ENCODE measurements at regions not wholly inside any gene's neighbourhood (a gene's known extent, or its start where the extent isn't known, plus 50 kb on each side); places are given as distances from the start of the nearest gene placed in this dataset.

DNA sequence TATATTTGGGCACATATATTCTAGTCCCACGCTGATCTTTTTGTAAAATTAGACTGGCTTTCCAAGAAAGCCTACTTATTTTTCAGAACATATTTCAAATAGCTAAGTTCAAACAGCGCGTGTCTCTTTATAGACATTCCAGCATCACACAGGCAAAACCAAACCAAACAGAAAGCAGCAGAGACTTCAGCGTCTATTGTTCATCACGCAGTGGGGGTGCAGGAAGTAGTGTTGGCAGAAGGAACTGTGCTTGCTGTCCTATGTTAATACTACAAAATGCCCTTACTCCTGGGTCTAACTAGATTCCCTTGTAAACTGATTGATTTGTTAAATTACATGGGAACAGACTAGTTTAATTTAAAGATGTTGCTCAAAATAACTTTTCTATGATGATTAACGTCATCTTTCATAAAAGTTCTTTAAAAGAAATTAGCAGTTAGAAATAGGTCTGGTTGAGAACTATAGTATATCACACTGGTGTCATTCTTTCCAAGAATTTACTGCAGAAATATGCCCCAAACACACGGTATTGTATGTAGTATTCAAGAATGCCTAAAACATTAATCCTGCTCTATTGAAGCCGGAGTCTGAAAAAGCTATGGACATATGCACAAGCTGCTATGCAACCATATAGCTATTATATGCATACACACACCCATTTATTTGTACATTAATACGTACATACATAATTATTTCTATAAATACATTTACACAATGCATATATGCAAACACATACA, 436.3 kb downstream of the CBLN2 start:
- WGBS, 2 donors, result 33 to 37% methylated on average over 9 of the region's 9 CpGs
- intact Hi-C loops (cut with DNase I), result no loop called here

GRCh38 chr18:72104851-72105250, 439.3 kb downstream of the CBLN2 start:
- intact Hi-C loops (cut with DNase I), result no loop called here
- ATAC-seq (no peak), DNase-seq (no peak)
- H3K36me3 ChIP-seq (replicated peaks in 1 of 2; ENCODE audit: insufficient read depth in 1 of 2, low read depth in 2 of 2), result no peaks in the 10 kb centered on the region
- no peaks in the 10 kb centered on the region for H3K27me3 ChIP-seq
- WGBS, 2 donors, result 57 to 69% methylated on average over 4 of the region's 4 CpGs
- TF ChIP-seq CTCF (IDR thresholded peaks at IDR 0.05) (no peak), POLR2A (IDR thresholded peaks at IDR 0.05) (no peak)
- H3K4me1 ChIP-seq, result no peaks in the 10 kb centered on the region
- H3K27ac ChIP-seq, result no peak overlapping the region
- H3K9me3 ChIP-seq, result no peaks in the 10 kb centered on the region
- no peak overlapping the region for H3K4me3 ChIP-seq

More for the DNA sequence above, 436.3 kb downstream of the CBLN2 start:
- no peaks in the 10 kb centered on the region for H3K36me3 ChIP-seq (replicated peaks in 1 of 2; ENCODE audit: insufficient read depth in 1 of 2, low read depth in 2 of 2)
- no peak overlapping the region for H3K27ac ChIP-seq
- no peak for DNase-seq
- no peak for ATAC-seq
- no peaks in the 10 kb centered on the region for H3K9me3 ChIP-seq
- H3K4me1 ChIP-seq, result no peaks in the 10 kb centered on the region
- H3K27me3 ChIP-seq, result no peaks in the 10 kb centered on the region
- H3K4me3 ChIP-seq, result no peak overlapping the region
- TF ChIP-seq CTCF (IDR thresholded peaks at IDR 0.05), result no peak
- TF ChIP-seq POLR2A (IDR thresholded peaks at IDR 0.05), result no peak

GRCh38 chr18:72102412-72102811, 441.7 kb downstream of the CBLN2 start:
- intact Hi-C loops (cut with DNase I), result no loop called here
- no peak for DNase-seq
- Histone ChIP-seq H3K9me3 (no peaks in the 10 kb centered on the region), H3K27me3 (no peaks in the 10 kb centered on the region), H3K36me3 (replicated peaks in 1 of 2; ENCODE audit: insufficient read depth in 1 of 2, low read depth in 2 of 2) (no peaks in the 10 kb centered on the region), H3K4me1 (no peaks in the 10 kb centered on the region), H3K4me3 (no peak overlapping the region), H3K27ac (no peak overlapping the region)
- ATAC-seq, result no peak
- TF ChIP-seq CTCF (IDR thresholded peaks at IDR 0.05), result no peak
- no peak for TF ChIP-seq POLR2A (IDR thresholded peaks at IDR 0.05)
- 31 to 59% methylated on average over 2 of the region's 2 CpGs for WGBS, 2 donors

DNA sequence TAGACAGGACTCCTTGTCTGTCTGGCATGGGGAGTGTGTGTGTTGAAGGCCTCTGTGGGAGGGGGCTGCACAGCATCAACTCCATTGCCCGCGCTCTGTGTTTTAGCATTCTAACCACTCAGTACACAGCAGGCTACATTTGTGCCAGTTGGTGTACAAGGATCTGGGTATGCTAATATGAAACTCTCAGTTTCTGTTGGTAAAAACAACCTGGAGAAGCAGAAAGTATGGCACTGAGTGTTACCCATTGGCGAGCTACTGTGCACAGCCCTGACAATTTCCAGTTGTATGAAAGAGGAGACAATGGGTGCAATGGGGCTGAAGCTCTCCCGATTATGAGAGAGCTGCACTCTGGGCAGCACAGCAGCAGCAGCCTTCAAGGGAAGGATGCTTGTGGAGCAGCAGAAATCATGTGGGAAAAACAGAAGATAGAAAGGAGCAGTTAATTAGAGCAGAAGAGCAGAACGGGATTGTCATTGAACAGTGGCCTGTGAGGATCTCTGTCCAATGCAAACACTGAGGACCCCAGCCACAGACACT, 443.6 kb downstream of the CBLN2 start:
- Histone ChIP-seq H3K27me3 (no peaks in the 10 kb centered on the region), H3K4me3 (no peak overlapping the region), H3K9me3 (no peaks in the 10 kb centered on the region), H3K36me3 (replicated peaks in 1 of 2; ENCODE audit: insufficient read depth in 1 of 2, low read depth in 2 of 2) (no peaks in the 10 kb centered on the region), H3K4me1 (no peaks in the 10 kb centered on the region), H3K27ac (no peak overlapping the region)
- intact Hi-C loops (cut with DNase I), result no loop called here
- no peak for ATAC-seq
- DNase-seq, result no peak
- WGBS, 2 donors, result 70 to 73% methylated on average over 5 of the region's 5 CpGs
- no peak for TF ChIP-seq POLR2A (IDR thresholded peaks at IDR 0.05)
- no peak for TF ChIP-seq CTCF (IDR thresholded peaks at IDR 0.05)

GRCh38 chr18:72091369-72091768, 452.8 kb downstream of the CBLN2 start:
- ATAC-seq, result no peak
- DNase-seq, result no peak
- H3K27me3 ChIP-seq, result no peaks in the 10 kb centered on the region
- 22 to 28% methylated on average over 5 of the region's 5 CpGs for WGBS, 2 donors
- intact Hi-C loops (cut with DNase I), result no loop called here
- H3K9me3 ChIP-seq, result no peaks in the 10 kb centered on the region
- H3K27ac ChIP-seq, result no peak overlapping the region
- H3K4me3 ChIP-seq, result no peak overlapping the region
- no peaks in the 10 kb centered on the region for H3K4me1 ChIP-seq
- no peak for TF ChIP-seq POLR2A (IDR thresholded peaks at IDR 0.05)
- TF ChIP-seq CTCF (IDR thresholded peaks at IDR 0.05), result no peak
- H3K36me3 ChIP-seq (replicated peaks in 1 of 2; ENCODE audit: insufficient read depth in 1 of 2, low read depth in 2 of 2), result no peaks in the 10 kb centered on the region
